Frontal cortex (tissue), 3 donors: ENCODE measurements at regions not wholly inside any gene's neighbourhood (a gene's known extent, or its start where the extent isn't known, plus 50 kb on each side); places are given as distances from the start of the nearest gene placed in this dataset.
A peak's percentile ranks its signal among the peaks of the same experiment; 100 is the strongest.

Experiments
- DNase-seq, 2 donors: peaks; one replicate each; pipeline ENCODE4 v3.0.0; 2012; ENCODE audit warnings: low spot score in 2 of 2
- FAIRE-seq: peaks from 2 replicates; lab custom pipeline; 2012; peaks lifted over from hg19 to GRCh38; lab: Jason Lieb, UNC
- donor health status: control.
- donor health status: control.
- donor health status: control.

- FAIRE-seq = no peak
- DNase-seq = no peak
These were observed 610.5 kb downstream of the ACTL7B start for GRCh38 chr9:108245331-108245730.

GRCh38 chr9:108244686-108245085 lies 611.1 kb downstream of the ACTL7B start:
- FAIRE-seq = no peak

GRCh38 chr9:108241384-108242073 lies 614.3 kb downstream of the ACTL7B start:
- DNase-seq = no peak
- FAIRE-seq = no peak

More at GRCh38 chr9:108244686-108245085, 611.1 kb downstream of the ACTL7B start:
- no peak for DNase-seq

- DNase-seq (no peak), FAIRE-seq (no peak)
These were observed 616.0 kb downstream of the ACTL7B start for GRCh38 chr9:108239696-108240321.

GRCh38 chr9:108235609-108236008 lies 620.2 kb downstream of the ACTL7B start:
- DNase-seq (no peak), FAIRE-seq (no peak)

- FAIRE-seq (no peak), DNase-seq (no peak)
These were observed 621.0 kb downstream of the ACTL7B start for GRCh38 chr9:108234811-108235210.

GRCh38 chr9:108225149-108225800 lies 630.5 kb downstream of the ACTL7B start:
- DNase-seq (no peak), FAIRE-seq (no peak)

GRCh38 chr9:108224716-108225115 lies 631.1 kb downstream of the ACTL7B start:
- no peak for DNase-seq
- FAIRE-seq = no peak

GRCh38 chr9:108219664-108220063 lies 636.1 kb downstream of the ACTL7B start:
- DNase-seq (no peak), FAIRE-seq (no peak)

- DNase-seq (no peak), FAIRE-seq (no peak)
These were observed 638.1 kb downstream of the ACTL7B start for GRCh38 chr9:108217431-108218349.

GRCh38 chr9:108213511-108213910 lies 642.3 kb downstream of the ACTL7B start:
- FAIRE-seq (no peak), DNase-seq (no peak)

- DNase-seq = no peak
- FAIRE-seq = no peak
These were observed 643.6 kb downstream of the ACTL7B start for GRCh38 chr9:108212184-108212583.

- no peak for FAIRE-seq
These were observed 644.3 kb downstream of the ACTL7B start for GRCh38 chr9:108211411-108211955.

GRCh38 chr9:108209132-108209685 lies 646.6 kb downstream of the ACTL7B start:
- FAIRE-seq = no peak
- no peak for DNase-seq

More at GRCh38 chr9:108211411-108211955, 644.3 kb downstream of the ACTL7B start:
- DNase-seq = no peak

- FAIRE-seq = no peak
These were observed 648.1 kb downstream of the ACTL7B start for GRCh38 chr9:108207561-108208165.

GRCh38 chr9:108205276-108205675 lies 650.5 kb downstream of the ACTL7B start:
- FAIRE-seq (no peak), DNase-seq (no peak)

More at GRCh38 chr9:108207561-108208165, 648.1 kb downstream of the ACTL7B start:
- peak in 1 of 2 donors; percentile 8 for DNase-seq

GRCh38 chr9:108197899-108198298 lies 657.9 kb downstream of the ACTL7B start:
- DNase-seq = no peak
- no peak for FAIRE-seq

GRCh38 chr9:108197008-108197365 lies 658.8 kb downstream of the ACTL7B start:
- no peak for FAIRE-seq

More at GRCh38 chr9:108197008-108197365, 658.8 kb downstream of the ACTL7B start:
- DNase-seq = no peak
